ENCODE measurements at regions not wholly inside any gene's neighbourhood (a gene's known extent, or its start where the extent isn't known, plus 50 kb on each side); places are given as distances from the start of the nearest gene placed in this dataset.

- Mint-ChIP-seq H3K9me3 (no peaks in the 10 kb centered on the region), H3K4me3 (no peak overlapping the region), H3K27me3 (no peaks in the 10 kb centered on the region), H3K27ac (no peak overlapping the region), H3K36me3 (no peaks in the 10 kb centered on the region), H3K4me1 (ENCODE audit: low read depth) (no peaks in the 10 kb centered on the region)
- intact Hi-C loops (cut with micrococcal nuclease): no loop called here
- ChIA-PET POLR2A (no interaction called here), CTCF (no interaction called here)
- DNase-seq: no peak
Observed at GRCh38 chr12:90333424-90333823, 621.6 kb downstream of the CCER1 start.

GRCh38 chr12:90331821-90332220 lies 623.2 kb downstream of the CCER1 start:
- Mint-ChIP-seq H3K36me3 (no peaks in the 10 kb centered on the region), H3K27ac (no peak overlapping the region), H3K27me3 (no peaks in the 10 kb centered on the region), H3K9me3 (no peaks in the 10 kb centered on the region), H3K4me3 (no peak overlapping the region), H3K4me1 (ENCODE audit: low read depth) (no peaks in the 10 kb centered on the region)
- ChIA-PET POLR2A (no interaction called here), CTCF (no interaction called here)
- no peak for DNase-seq
- intact Hi-C loops (cut with micrococcal nuclease): no loop called here

GRCh38 chr12:90331262-90331661 lies 622.6 kb upstream of the ATP2B1 start:
- H3K4me3 Mint-ChIP-seq: no peak overlapping the region
- DNase-seq: no peak
- no peaks in the 10 kb centered on the region for H3K9me3 Mint-ChIP-seq
- H3K4me1 Mint-ChIP-seq (ENCODE audit: low read depth): no peaks in the 10 kb centered on the region
- ChIA-PET CTCF (no interaction called here), POLR2A (no interaction called here)
- H3K36me3 Mint-ChIP-seq: no peaks in the 10 kb centered on the region
- H3K27ac Mint-ChIP-seq: no peak overlapping the region
- intact Hi-C loops (cut with micrococcal nuclease): no loop called here
- no peaks in the 10 kb centered on the region for H3K27me3 Mint-ChIP-seq

- no peaks in the 10 kb centered on the region for H3K36me3 Mint-ChIP-seq
- intact Hi-C loops (cut with micrococcal nuclease): no loop called here
- POLR2A ChIA-PET: no interaction called here
- CTCF ChIA-PET: no interaction called here
- no peaks in the 10 kb centered on the region for H3K9me3 Mint-ChIP-seq
- DNase-seq: no peak
- H3K4me1 Mint-ChIP-seq (ENCODE audit: low read depth): no peaks in the 10 kb centered on the region
- H3K4me3 Mint-ChIP-seq: no peak overlapping the region
- H3K27ac Mint-ChIP-seq: no peak overlapping the region
- no peaks in the 10 kb centered on the region for H3K27me3 Mint-ChIP-seq
Observed at GRCh38 chr12:90327793-90328743, 619.4 kb upstream of the ATP2B1 start.

- intact Hi-C loops (cut with micrococcal nuclease): no loop called here
- CTCF ChIA-PET: interaction anchor here (0.7 kb wide), 1 partner anchor 655 kb away, joined by 3 read pairs; no protein-coding TSS in a partner anchor
- no peak for DNase-seq
- no peaks in the 10 kb centered on the region for H3K4me1 Mint-ChIP-seq (ENCODE audit: low read depth)
- POLR2A ChIA-PET: no interaction called here
- no peaks in the 10 kb centered on the region for H3K9me3 Mint-ChIP-seq
- no peaks in the 10 kb centered on the region for H3K27me3 Mint-ChIP-seq
- H3K27ac Mint-ChIP-seq: no peak overlapping the region
- H3K4me3 Mint-ChIP-seq: no peak overlapping the region
- no peaks in the 10 kb centered on the region for H3K36me3 Mint-ChIP-seq
Observed at GRCh38 chr12:90323217-90323616, 614.6 kb upstream of the ATP2B1 start.

- POLR2A ChIA-PET: no interaction called here
- intact Hi-C loops (cut with micrococcal nuclease): no loop called here
Observed at GRCh38 chr12:90322006-90322405, 613.4 kb upstream of the ATP2B1 start.

GRCh38 chr12:90321369-90321768 lies 612.7 kb upstream of the ATP2B1 start:
- POLR2A ChIA-PET: no interaction called here
- H3K27ac Mint-ChIP-seq: no peak overlapping the region

More at GRCh38 chr12:90322006-90322405, 613.4 kb upstream of the ATP2B1 start:
- no peaks in the 10 kb centered on the region for H3K4me1 Mint-ChIP-seq (ENCODE audit: low read depth)
- H3K9me3 Mint-ChIP-seq: no peaks in the 10 kb centered on the region
- no peaks in the 10 kb centered on the region for H3K36me3 Mint-ChIP-seq
- DNase-seq: no peak
- H3K27ac Mint-ChIP-seq: no peak overlapping the region
- CTCF ChIA-PET: interaction anchor here (0.8 kb wide), 1 partner anchor 21 kb away, joined by 3 read pairs; no protein-coding TSS in a partner anchor
- H3K4me3 Mint-ChIP-seq: no peak overlapping the region
- H3K27me3 Mint-ChIP-seq: peaks cover 1% of the 10 kb centered on the region

GRCh38 chr12:90311561-90311960 lies 602.9 kb upstream of the ATP2B1 start:
- intact Hi-C loops (cut with micrococcal nuclease): no loop called here
- CTCF ChIA-PET: no interaction called here
- Mint-ChIP-seq H3K9me3 (no peaks in the 10 kb centered on the region), H3K4me3 (no peak overlapping the region), H3K27ac (no peak overlapping the region), H3K4me1 (ENCODE audit: low read depth) (no peaks in the 10 kb centered on the region), H3K36me3 (no peaks in the 10 kb centered on the region), H3K27me3 (peaks cover 2% of the 10 kb centered on the region)
- POLR2A ChIA-PET: no interaction called here
- DNase-seq: no peak

More at GRCh38 chr12:90321369-90321768, 612.7 kb upstream of the ATP2B1 start:
- DNase-seq: no peak
- Mint-ChIP-seq H3K9me3 (no peaks in the 10 kb centered on the region), H3K36me3 (no peaks in the 10 kb centered on the region), H3K4me3 (no peak overlapping the region), H3K4me1 (ENCODE audit: low read depth) (no peaks in the 10 kb centered on the region), H3K27me3 (peaks cover 1% of the 10 kb centered on the region)
- CTCF ChIA-PET: interaction anchor here (0.8 kb wide), 1 partner anchor 22 kb away, joined by 3 read pairs; no protein-coding TSS in a partner anchor
- intact Hi-C loops (cut with micrococcal nuclease): no loop called here

- ChIA-PET POLR2A (no interaction called here), CTCF (no interaction called here)
- DNase-seq: no peak
- Mint-ChIP-seq H3K27me3 (peaks cover 7% of the 10 kb centered on the region), H3K9me3 (no peaks in the 10 kb centered on the region), H3K27ac (no peak overlapping the region), H3K4me1 (ENCODE audit: low read depth) (no peaks in the 10 kb centered on the region), H3K4me3 (no peak overlapping the region), H3K36me3 (no peaks in the 10 kb centered on the region)
- intact Hi-C loops (cut with micrococcal nuclease): no loop called here
Observed at GRCh38 chr12:90305379-90305778, 596.7 kb upstream of the ATP2B1 start.

- Mint-ChIP-seq H3K27me3 (peaks cover 7% of the 10 kb centered on the region), H3K36me3 (no peaks in the 10 kb centered on the region), H3K27ac (no peak overlapping the region), H3K4me1 (ENCODE audit: low read depth) (peaks cover 7% of the 10 kb centered on the region), H3K4me3 (no peak overlapping the region), H3K9me3 (no peaks in the 10 kb centered on the region)
- intact Hi-C loops (cut with micrococcal nuclease): no loop called here
- ChIA-PET CTCF (interaction anchor here (0.6 kb wide), 1 partner anchor 41 kb away, joined by 4 read pairs; no protein-coding TSS in a partner anchor), POLR2A (no interaction called here)
- no peak for DNase-seq
Observed at GRCh38 chr12:90304231-90304630, 595.6 kb upstream of the ATP2B1 start.

- no peaks in the 10 kb centered on the region for H3K9me3 Mint-ChIP-seq
- H3K36me3 Mint-ChIP-seq: no peaks in the 10 kb centered on the region
- POLR2A ChIA-PET: no interaction called here
- H3K4me3 Mint-ChIP-seq: no peak overlapping the region
- CTCF ChIA-PET: interaction anchor here (0.6 kb wide), 1 partner anchor 40 kb away, joined by 4 read pairs; no protein-coding TSS in a partner anchor
- DNase-seq: no peak
- H3K27me3 Mint-ChIP-seq: peaks cover 7% of the 10 kb centered on the region
- H3K27ac Mint-ChIP-seq: no peak overlapping the region
- intact Hi-C loops (cut with micrococcal nuclease): no loop called here
- peaks cover 11% of the 10 kb centered on the region for H3K4me1 Mint-ChIP-seq (ENCODE audit: low read depth)
Observed at GRCh38 chr12:90303771-90304170, 595.1 kb upstream of the ATP2B1 start.

- no peaks in the 10 kb centered on the region for H3K36me3 Mint-ChIP-seq
- POLR2A ChIA-PET: no interaction called here
Observed at GRCh38 chr12:90301561-90302133, 593.0 kb upstream of the ATP2B1 start.

GRCh38 chr12:90301095-90301494 lies 592.5 kb upstream of the ATP2B1 start:
- no peak overlapping the region for H3K4me3 Mint-ChIP-seq
- peaks cover 11% of the 10 kb centered on the region for H3K27me3 Mint-ChIP-seq
- no peak overlapping the region for H3K27ac Mint-ChIP-seq
- POLR2A ChIA-PET: no interaction called here
- peaks cover 19% of the 10 kb centered on the region for H3K4me1 Mint-ChIP-seq (ENCODE audit: low read depth)
- DNase-seq: no peak
- no peaks in the 10 kb centered on the region for H3K36me3 Mint-ChIP-seq
- intact Hi-C loops (cut with micrococcal nuclease): no loop called here
- no peaks in the 10 kb centered on the region for H3K9me3 Mint-ChIP-seq
- CTCF ChIA-PET: no interaction called here

More at GRCh38 chr12:90301561-90302133, 593.0 kb upstream of the ATP2B1 start:
- CTCF ChIA-PET: no interaction called here
- Mint-ChIP-seq H3K9me3 (no peaks in the 10 kb centered on the region), H3K4me1 (ENCODE audit: low read depth) (peaks cover 19% of the 10 kb centered on the region), H3K27ac (no peak overlapping the region), H3K27me3 (peaks cover 11% of the 10 kb centered on the region), H3K4me3 (no peak overlapping the region)
- no peak for DNase-seq
- intact Hi-C loops (cut with micrococcal nuclease): no loop called here

Measured in activated CD4-positive, alpha-beta memory T cell treated with anti-CD3 and anti-CD28 coated beads for 36 hours (primary cell).